GM21526 (cell line): ENCODE measurements at regions not wholly inside any gene's neighbourhood (a gene's known extent, or its start where the extent isn't known, plus 50 kb on each side); places are given as distances from the start of the nearest gene placed in this dataset.
"Not testable (repeated sequence)": the region's sequence is repeated elsewhere in the genome, so short reads cannot be mapped to it uniquely, and the experiment has no call there.

Experiments used
- ATAC-seq: cut with Tn5 transposase; IDR thresholded peaks from one replicate; pipeline ENCODE4 v1.9.1; 2021; ENCODE audit warnings: moderate library complexity; ENCODE audit not compliant: unreplicated experiment, low FRiP score

DNA sequence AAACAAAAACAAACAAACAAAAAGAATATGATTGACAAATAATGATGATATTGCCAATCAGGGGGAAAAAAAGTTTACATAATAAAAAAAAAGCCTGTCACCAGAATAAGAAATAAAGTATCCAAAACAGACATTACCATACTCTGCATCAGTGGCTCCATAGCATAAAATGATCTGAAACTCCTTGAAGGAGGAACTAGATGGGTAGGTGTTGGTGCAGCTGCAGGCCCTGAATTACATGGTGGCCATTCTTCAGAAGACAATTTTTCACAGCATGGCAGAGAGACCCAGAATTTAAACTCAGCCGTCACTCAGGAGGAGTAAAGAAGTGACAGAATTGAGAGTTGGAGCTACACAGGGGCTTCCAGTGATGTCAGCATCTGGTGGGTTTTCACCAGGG, 60.2 kb downstream of the GLUL start:
- no peak for ATAC-seq

DNA sequence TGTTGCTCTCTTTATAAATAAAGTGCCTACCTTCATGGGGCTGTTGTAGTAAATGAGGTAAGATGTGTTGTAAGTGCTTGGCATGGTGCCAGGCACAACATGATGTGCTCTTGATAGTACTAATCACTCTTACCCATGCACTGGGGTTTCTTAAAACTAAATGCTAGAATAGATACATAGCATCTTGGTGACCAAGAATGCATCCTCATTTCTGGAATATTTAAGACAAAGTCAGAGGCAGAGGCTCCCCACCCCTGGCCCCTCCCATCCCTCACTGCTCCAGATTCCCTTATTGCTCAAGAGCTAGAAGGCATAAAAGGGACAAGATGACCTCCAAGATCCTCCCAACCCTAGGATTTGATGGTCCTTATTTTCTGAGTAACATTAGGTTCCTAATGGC, 61.3 kb downstream of the GLUL start:
- no peak for ATAC-seq

DNA sequence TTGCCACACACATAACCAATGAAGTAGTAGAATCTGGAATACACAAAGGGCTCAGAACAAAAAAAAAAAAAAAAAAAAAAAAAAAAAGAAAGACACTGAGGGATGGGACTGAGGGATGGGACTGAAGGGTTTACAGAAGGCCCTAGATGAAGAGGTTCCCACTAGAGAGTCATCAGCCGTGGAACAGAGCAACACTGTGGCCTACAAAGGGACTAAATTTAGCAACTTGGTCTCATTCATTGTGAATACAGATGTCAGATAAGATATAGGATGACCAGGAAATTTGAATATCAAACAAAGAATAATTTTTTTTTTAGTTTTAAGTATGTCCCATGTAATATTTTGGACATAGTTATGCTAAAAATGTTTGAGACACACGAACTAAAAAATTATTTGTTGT, 62.1 kb downstream of the GLUL start:
- ATAC-seq = no peak

DNA sequence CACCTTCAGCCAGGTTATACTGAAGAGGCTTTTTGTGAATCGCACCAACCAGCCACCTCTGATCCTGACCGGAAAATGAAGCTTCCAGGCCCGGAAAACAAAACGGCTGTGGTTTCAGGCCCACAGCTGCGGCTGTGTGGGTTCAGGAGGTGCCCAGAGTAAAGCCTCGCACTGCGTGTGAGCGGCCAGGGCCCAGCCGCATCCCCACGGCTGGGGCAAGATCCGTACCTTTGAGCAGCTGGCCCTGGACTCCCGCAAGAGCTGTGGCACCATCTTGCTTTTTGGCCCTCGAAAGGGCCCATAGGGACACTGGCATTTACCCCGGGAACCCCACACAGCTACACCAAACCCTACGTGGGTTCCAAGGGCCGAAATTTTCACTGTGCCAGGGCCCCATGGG, 63.0 kb downstream of the GLUL start:
- no peak for ATAC-seq

DNA sequence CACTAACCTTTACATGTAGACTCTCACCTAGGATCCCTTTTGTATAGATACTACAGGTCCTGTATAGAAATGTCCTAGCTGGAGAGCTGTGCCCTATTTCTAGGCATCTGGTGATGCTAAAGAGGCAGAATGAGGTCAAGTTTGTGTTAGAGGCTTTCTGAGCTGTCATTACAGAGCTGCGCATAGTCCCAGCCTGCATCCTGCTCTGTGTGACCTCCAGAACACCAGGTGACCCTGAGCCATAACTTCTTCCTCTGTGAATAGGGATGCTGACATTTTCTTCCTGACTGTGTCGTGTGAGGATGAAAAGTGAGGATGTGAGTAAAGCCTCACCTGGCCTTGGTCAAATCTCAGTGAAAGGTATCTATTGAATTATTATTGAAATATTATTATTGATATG, 66.3 kb downstream of the GLUL start:
- no peak for ATAC-seq

DNA sequence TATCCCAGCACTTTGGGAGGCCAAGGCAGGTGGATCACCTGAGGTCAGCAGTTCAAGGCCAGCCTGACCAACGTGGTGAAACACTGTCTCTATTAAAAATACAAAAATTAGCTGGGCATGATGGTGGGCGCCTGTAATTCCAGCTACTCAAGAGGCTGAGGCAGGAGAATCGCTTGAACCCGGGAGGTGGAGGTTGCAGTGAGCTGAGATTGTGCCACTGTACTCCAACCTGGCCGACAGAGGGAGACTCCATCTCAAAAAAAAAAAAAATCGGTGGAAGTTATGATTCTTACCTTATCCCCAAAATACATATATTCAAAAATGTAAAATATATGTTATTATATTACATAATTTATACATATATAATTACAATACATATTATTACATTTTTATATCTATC, 70.1 kb downstream of the GLUL start:
- ATAC-seq = not testable (repeated sequence)

DNA sequence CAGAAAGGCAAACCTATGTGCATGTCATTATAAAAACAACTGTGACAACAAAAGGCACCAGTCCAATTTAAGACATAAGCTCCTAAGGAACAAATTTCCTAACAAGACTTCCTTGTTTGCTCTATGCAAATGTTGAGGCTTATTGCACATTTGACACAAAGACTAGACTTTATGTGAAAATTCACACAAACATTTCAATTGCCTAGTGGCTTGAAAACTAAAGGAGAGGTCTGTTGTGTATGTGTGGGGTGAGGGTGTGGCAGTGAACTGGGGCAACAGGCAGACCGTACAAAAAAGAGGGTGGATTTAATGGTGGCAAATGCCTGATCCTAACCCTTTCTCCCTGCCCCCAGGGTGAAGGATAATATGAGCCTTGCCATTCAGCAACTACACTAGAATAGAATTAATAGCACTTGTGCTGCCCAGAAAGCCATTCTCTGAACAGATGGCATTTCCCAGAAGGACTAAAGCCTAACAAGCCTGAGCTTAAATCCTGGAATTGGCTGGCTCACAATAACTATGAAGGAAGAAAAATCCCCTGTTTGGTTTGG, 73.9 kb downstream of the GLUL start:
- ATAC-seq = no peak

DNA sequence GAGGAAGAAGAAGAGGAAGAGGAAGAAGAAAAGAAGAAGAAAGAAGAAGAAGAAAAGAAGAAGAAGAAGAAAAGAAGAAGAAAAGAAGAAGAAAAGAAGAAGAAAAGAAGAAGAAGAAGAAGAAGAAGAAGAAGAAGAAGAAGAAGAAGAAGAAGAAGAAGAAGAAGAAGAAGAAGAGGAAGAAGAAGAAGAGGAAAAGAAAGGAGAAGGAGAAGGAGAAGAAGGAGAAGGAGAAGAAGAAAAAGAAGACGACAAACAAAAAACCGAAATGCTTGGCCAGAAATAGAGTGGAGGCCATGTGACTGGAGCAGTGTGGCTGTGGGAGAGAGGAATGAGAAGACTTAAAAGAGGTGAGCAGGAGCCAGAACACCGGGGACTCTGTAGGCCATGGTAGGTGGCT, 75.1 kb downstream of the GLUL start:
- not testable (repeated sequence) for ATAC-seq

DNA sequence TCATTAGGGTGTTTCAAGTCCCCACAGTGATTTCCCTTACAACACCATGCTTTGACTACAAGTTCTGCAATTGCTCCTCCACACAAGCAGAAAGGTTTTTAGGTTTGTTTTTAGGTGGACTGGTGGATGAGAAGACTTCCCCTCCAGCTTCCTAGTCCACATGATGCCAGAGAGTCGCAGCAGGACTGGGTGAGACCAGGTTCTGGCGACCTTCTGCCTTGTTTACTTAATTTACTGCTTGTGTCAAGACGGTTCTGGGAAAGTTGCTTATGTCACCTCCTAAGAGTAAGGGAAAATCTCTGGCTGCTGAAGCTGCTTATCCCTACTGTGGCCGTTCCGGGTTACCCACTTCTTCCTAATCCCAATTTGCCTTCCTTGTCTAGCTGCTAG, 76.4 kb downstream of the GLUL start:
- ATAC-seq = no peak

DNA sequence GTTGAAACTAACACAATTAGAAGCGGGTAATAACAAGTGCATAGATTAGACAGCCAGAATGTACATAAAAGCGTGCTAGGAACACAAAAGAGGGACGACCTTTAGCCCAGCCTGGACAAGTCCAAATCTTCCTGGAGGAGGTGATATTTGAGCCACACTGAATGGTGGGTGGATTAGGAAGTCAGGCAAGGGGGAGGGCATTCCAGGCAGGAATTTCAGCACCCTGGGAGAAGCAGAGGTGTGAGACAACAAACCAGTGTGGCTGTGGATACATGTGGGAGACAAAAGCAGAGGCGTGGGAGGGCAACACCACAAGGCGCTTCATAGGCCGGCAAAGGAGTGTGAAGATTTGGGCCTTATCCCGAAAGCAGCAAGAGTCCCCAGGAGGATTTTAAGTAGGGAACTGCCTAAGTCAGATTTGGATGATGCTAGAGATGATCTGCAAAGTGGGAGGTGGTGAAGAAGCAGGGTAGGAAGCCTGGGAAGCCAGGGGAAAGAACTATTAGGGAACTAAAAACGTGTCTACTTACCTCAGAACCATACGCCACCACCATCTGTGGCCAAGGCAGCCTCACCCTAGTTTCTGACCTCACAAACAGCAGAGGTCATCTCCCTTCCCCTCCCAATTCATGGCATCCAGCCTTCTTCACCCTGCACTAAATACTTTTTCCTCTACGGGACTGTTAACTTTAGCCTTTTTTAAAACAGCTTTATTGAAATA, 81.8 kb downstream of the GLUL start:
- no peak for ATAC-seq

DNA sequence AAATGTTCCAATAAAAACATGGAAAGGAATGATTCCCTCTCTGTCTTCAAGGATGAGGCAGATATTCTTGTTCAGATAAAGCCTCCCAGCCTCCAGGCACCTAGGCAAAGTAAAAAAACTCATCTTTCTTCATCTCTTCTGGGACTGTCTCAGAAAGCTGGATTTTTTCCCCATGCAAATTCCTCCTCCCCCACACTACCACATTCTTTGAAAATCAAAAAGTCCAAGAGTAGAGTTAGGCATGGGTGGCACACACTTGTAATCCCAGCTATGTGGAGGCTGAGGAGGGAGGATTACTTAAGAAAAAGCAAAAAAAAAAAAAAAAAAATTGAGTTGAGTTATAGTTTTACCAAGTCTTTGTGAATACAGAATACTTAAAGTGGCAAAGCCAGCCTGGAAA, 82.8 kb downstream of the GLUL start:
- ATAC-seq = no peak

DNA sequence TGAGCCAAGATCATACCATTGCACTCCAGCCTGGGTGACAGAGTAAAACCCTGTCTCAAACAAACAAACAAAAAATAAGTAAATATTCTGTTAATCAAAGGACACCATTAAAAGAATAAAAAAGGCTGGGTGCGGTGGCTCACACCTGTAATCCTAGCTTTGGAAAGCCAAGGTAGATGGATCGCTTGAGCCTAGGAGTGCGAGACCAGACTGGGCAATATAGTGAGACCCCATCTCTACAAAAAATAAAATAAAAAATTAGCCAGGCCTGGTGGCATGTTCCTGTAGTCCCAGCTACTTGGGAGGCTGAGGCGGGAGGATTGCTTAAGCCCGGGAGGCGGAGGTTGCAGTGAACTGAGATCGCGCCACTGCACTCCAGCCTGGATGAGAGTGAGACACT, 84.1 kb downstream of the GLUL start:
- not testable (repeated sequence) for ATAC-seq

DNA sequence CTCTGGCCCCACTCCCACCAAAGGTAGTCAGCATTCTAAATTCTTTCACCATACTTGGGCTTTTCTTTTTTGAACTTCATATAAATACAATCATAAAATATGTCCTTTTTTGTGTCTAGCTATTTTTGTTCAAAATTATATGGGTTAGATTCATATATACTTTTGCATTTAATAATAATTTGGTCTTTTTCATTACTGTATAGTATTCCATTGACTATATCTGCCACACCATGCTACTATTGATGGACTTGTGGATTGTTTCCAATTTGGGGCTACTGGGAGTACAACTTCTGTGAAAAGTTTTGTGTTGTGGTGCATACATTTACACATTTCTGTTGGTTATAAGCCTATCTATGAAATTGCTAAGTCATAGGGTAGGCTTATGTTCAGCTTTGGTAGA, 85.7 kb downstream of the GLUL start:
- ATAC-seq = no peak

DNA sequence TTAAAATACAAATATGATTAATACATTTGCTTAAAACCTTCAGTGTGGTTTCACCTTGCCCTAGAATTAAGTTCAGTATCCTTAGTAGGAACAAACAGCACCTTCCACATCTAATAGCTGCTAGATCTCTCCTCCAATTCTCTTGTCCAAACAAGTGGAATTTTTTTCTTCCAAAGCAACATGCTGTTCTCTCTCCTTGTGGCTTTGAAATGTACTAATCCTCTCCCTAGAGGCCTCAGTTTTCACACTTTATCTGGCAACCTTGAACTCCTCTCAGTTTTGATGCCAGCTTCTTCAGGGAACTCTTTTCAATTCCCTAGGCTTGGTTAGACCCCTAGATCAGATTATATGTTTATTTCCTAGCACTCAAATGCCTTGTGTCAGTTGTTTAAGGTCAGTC, 87.0 kb downstream of the GLUL start:
- no peak for ATAC-seq

DNA sequence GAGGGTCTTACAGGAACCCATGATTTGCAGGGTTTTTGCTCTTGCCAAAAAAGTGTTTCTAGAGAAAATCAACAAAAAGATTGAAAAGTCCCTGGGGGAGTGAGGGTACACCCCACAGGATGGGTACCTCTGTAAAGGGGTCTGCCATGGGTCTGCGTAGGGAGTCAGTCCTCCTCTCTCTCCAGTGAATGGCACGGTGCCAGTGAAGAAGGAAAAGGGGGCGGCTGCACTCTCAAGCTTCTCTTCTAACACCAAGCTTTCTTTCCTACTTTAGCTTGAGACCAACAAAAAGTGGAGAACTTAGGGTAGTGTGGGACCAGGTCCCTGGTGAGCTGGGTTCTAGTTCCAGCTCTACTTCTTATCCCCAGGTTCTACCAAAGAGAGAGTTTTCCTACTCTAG, 87.4 kb downstream of the GLUL start:
- no peak for ATAC-seq

DNA sequence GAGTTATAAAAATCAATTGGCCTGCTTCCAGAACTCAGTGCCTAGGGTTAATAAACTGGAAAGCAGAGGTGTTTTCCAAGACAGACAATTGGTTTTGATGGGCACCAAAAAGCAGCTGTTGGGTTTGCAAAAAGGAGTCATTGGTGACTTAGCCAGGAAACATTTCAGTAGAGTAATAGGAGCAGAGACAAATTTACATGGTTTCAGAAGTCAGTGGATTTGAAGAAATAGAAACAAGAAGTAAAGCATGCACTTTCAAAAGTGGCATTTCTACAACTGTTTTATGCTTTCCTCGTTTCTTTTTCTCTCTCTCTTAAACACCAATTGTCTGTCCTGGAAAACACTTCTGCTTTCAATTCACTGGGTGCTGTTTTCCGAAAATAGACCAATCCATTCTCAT, 87.8 kb downstream of the GLUL start:
- ATAC-seq = peak; percentile 76

DNA sequence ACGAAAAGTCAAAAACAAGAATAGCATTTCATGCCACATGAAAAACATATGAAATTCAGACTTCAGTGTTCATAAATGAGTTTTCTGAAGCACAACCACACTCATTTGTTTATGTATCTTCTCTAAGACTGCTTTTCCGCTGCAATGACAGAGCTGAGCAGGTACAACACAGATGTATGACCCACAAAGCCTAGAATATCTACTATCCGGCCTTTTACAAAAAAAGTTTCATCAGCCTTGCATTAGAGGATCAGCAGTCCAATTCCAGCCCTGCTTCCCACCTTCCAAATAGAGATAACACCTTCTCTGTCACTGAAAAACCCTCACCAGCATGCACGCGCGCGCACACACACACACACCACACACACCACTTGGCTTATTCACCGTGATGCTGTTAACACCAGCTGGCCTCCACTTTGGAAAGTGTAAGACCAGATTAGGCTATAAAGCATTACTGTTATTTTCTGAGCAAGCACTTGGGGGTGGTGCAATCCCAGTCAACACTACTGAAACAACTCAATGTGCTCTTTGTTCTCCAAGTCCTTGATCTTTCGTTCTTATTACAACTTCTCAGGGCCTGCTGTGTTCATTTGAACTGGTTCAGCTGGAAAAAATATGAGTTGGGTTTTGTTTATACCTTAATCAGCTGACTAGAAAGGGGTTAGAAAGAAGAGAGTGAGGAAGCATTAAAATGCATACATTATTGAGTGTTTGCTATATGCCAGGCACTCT, 90.0 kb downstream of the GLUL start:
- no peak for ATAC-seq

DNA sequence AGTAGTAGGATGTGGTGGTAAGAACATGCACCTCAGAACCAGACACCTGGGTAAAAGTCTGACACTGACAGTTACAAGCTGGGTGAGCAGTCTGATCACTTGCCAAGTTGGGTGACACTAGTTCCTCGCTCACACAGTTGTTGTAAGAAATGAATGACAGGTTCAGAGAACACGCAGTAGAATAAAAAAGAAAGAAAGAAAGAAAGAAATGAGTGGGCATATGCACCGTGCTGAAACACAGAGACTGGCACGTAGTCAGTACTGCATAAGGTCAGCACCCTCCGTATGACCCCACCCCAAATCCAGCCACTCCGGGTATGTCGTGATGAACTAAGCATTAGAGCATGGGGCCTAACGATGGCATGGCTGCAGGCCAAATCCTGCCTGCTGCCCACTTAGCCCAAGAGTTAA, 90.6 kb downstream of the GLUL start:
- ATAC-seq = no peak

DNA sequence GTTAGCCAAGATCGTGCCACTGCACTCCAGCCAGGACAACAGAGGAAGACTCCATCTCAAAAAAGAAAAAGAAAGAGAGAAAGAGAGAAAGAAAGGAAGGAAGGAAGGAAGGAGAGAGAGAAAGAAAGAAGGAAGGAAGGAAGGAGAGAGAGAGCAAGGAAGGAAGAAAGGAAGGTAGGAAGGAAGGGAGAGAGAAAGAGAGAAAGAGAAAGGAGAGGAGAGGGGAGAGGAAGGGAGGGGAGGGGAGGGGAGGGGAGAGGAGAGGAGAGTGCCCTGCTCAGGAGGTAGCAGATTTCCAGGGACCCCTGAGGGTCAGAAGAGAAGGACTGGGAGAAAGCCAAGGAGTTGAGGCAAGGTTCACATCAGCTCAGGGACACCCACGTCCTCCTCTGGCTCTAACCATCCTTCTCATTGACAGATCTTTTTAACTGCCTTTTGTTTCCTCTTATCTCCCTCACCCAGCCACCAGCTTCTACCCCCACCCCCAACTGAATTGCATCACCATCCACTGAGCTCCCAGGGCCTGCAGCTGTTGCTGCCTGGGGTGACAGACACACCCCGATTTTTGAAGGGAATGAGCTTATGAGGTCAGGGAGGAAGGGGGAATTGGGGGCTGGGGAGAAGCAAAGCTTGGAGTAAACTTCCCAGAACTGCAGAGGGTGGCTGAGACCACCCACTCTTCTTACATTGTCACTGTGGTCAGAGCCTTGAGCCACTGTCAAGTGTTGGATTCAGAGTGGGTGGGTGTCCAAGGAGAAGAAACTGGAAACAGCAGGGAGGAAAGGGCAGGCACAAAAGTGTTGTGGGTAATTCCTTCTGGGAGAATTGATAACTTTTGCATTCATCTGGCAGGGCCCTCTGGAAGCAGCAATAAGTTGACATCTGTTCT, 91.6 kb downstream of the GLUL start:
- ATAC-seq = no peak

DNA sequence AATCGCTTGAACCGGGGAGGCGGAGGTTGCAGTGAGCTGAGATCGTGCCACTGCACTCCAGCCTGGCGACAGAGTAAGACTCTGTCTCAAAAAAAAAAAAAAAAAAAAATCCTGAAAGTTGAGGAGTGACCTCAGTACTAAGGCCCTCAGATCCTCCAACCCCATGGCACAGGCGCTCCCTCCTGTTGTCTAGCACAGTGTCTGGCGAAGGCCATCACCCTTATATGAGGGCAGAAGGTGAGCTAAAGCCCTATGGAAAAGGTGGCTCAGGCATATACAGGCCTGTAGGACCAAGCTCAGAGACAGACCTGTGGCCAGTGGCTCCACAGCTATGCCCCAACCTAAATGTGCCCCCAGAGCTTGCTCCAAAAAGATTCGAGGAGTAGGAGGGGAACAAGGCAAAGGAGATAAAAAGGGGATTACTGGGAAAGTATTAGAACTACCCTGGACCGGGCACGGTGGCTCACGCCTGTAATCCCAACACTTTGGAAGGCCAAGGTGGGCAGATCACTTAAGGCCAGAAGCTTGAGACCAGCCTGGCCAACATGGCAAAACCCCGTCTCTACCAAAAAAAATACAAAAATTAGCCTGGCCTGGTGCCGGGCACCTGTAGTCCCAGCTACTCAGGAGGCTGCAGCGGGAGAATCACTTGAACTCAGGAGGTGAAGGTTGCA, 92.4 kb downstream of the GLUL start:
- ATAC-seq = not testable (repeated sequence)

DNA sequence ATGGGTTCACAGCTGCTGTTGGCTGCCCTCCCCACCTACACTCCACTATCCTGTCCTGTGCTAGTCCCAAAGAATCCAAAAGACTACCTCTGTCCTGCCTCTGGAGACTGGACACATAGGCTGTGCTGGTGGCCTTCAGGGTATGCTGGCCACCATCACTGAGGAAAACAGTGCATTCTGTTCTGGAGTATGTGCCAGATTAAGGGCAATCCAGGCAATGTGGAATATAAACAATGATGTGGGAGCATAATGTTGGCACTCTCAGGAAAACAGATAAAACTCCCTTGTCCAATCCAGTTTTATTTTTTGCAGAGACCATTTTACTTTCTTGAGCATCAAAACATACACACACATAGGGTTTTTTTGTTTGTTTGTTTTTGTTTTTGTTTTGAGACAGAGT, 94.3 kb downstream of the GLUL start:
- ATAC-seq = no peak
